ENCODE measurements at regions not wholly inside any gene's neighbourhood (a gene's known extent, or its start where the extent isn't known, plus 50 kb on each side); places are given as distances from the start of the nearest gene placed in this dataset.

GRCh38 chr1:193614275-193614674, 427.9 kb upstream of the B3GALT2 start:
- DNase-seq = no peak

DNA sequence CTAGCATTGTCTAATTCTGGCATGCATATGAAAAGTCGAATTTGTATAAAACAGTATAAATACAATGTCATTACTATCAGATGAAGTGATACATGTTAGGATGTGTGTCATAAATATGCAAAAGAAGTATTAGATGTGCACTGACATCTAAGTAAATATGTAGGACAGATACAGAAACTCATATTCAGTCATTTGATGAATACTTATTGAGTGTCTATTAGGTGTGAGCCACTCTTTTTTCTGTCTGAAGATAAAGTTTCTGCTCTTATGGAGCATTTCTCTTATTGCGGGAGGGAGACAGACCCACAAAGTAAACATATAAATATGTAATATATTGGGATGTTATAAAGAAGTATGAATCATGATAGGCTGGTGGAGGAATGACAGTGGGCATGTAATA, 426.6 kb upstream of the B3GALT2 start:
- DNase-seq = no peak

DNA sequence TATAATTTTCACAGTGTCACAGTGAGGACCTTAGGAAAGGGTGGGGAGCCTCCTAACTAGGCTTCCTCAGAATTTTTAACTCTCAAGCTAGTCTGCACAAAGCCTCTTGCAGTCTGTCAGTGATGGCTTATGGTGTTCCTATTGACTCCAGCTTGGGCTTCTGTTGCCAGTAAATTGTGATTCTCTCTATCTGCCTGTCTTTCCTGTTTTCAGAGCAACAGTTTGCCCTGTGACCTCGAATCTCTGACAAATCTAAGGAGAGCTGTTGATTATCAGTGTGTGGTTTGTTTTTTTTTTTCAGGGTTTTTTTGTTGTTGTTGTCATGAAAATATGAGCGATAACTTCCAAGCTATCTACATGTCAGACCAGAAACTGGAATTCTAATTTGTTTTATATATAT, 423.2 kb upstream of the B3GALT2 start:
- no peak for DNase-seq

GRCh38 chr1:193607787-193608186, 421.4 kb upstream of the B3GALT2 start:
- no peak for DNase-seq

- DNase-seq = no peak
Measured at GRCh38 chr1:193606035-193606434, 419.6 kb upstream of the B3GALT2 start.

DNA sequence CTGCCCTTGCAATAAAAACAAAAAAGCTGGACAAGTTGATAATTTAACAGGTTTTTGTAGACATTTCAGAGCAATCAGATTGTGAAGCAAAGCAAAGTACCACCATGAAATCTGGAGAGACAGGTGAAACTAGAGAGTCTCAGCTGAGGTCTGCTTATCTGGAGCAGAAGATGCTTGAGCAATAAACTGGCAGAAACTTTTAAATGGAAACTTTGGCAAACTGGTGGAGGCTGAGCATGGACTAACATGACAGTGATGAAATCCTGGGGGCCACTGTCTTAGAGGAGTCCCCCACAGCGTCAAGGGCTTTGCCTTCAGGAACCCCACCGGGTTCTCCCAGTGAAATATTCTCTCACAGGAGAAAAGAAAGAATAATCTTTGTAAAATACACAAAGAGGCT, 416.3 kb upstream of the B3GALT2 start:
- no peak for DNase-seq

DNA sequence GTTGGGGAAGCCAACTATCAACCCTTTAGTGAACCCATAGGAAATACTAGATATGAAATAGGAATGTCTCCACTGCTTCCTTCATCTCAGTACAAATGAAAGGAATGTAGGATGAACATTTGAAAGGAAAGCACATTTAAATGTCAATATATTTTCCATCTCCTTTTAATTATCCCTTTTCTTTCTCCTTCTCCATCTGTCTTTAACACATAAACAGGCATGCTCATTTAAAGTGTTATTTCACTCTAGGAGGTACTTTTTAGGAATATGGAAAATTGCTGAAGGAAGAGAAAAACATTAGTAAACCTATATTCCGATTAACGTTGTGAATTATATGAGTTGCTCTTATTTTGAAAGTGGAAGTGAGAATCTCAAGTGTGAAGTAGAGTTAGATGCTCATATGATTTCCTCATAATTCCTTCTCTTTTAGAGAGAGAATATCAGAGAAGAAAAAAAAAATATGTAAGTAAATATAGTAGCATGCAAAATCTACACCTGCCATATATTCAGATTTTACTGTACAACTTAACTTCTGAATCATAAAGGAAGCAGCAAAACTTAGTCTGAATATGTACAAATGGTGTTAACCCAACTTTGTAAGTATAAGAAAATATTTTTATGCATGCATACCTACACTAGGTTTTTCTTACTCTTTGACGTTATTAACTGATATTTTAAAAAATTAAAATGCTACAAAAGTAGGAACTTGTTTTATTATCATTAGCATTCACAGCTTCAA, 406.9 kb upstream of the B3GALT2 start:
- no peak for DNase-seq

- no peak for DNase-seq
Measured at GRCh38 chr1:193592317-193592716, 405.9 kb upstream of the B3GALT2 start.

DNA sequence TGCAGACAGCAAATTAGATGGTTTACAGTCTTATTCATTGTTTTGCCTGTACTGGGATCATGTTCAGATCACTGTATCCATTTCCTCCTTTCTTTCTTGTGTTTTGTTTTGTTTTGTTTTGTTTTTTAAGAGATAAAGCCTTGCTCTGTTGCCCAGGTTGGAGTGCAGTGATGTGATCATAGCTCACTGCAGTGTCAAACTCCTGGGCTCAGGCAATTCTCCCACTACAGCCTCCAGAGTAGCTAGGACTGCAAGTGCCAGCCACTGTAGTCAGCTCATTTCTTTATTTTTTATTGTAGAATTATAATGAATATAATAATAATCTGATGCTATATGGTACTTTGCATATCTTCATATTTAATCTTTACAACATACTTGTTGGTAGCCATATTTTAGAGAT, 403.7 kb upstream of the B3GALT2 start:
- DNase-seq = no peak

- DNase-seq = no peak
Measured at GRCh38 chr1:193589597-193590040, 403.2 kb upstream of the B3GALT2 start.

DNA sequence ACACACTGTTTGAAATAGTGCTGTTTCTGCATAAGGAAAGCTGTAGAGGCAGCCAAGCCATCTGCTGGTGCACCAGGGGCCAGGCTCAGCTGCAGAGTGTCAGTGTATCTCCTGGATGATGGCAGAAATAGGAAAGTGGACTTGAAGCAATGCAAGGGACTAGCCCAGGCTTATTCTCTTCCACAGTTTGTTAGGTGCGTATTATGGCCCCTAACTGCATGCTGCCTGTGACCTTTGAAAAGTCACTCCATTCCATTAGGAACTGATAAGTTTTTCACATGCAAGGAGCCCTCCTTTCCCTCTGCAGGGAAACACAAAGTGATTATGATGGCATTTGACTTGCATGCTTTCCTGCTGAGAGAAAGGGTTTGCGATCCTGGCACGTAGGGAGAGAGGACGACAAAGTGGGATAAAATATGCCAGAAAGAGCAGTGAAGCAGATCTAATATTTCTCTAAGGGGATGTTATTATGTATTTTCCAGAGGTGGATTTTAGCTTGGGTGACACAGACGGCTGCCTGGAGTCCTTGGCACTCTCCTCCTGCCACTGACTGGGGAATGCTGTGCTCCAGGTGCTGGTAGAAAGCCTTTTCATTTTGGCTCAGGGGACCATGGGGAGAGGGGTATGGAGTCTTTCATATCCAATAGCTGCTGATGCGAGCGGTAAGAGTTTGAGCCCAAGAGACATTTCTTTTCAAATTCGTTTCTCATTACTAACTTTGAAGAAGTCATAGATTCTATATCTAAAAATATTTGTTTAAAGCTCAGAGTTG, 402.1 kb upstream of the B3GALT2 start:
- no peak for DNase-seq

GRCh38 chr1:193584731-193585239, 398.4 kb upstream of the B3GALT2 start:
- no peak for DNase-seq

GRCh38 chr1:193581341-193581740, 394.9 kb upstream of the B3GALT2 start:
- DNase-seq = no peak

DNA sequence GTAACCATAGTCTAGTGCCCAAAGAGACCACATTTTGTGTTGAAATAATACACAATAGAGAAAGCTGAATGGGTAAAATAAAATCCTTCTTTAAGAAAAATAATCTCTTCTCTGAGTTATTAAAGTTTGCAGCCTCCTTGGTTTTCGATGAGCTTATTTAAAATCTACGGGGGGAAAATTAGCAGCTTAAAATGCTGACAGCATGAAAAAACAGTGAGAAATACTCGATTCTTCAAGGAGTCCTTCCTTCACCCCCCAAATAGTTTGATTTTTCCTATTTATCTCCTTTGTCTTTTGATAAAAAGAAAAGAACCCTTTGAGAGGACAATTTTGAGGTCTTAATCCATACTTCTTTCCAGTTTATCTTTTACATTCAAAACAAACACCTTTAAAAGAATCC, 394.0 kb upstream of the B3GALT2 start:
- DNase-seq = no peak

DNA sequence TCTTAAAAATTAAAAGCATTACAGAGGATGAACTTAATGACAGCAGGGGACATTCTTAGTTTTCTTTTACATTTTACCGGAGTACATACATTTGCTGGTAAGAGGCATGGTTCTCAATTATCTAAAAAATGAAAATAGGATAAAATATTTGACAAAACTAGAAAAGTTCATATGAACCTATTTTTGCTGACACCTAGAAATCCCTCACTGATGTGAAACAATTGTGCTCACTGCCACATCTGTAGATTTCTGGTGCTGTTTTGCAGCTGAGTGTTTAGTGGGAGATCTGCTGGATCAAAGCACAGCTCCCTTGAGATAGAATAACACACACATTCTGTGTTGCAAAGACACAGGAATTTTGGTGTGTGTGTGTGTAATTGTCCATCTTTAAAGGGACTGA, 392.9 kb upstream of the B3GALT2 start:
- no peak for DNase-seq

GRCh38 chr1:193574913-193575312, 388.5 kb upstream of the B3GALT2 start:
- no peak for DNase-seq

- no peak for DNase-seq
Measured at GRCh38 chr1:193569983-193570269, 383.5 kb upstream of the B3GALT2 start.

GRCh38 chr1:193569096-193569982, 382.9 kb upstream of the B3GALT2 start:
- no peak for DNase-seq

DNA sequence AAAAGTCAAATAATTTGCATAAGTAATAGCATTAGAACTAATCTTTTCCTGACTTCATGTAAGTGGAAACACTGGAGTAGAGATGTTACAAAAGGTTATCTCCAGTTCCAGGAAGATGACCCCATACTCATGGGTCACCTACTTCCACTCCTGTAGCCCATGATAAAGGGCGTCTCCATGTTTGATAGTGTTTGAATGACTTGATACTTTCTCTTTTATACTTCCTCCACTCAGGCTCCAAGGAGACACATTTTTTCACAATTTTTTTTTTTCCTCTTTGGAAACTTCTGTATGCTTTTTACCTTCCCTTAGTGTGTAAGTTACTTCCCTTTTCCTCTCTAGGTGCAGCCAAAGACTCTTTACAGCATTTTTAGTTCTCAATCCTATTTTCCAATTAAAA, 382.1 kb upstream of the B3GALT2 start:
- no peak for DNase-seq

- DNase-seq = no peak
Measured at GRCh38 chr1:193567937-193568336, 381.5 kb upstream of the B3GALT2 start.

DNA sequence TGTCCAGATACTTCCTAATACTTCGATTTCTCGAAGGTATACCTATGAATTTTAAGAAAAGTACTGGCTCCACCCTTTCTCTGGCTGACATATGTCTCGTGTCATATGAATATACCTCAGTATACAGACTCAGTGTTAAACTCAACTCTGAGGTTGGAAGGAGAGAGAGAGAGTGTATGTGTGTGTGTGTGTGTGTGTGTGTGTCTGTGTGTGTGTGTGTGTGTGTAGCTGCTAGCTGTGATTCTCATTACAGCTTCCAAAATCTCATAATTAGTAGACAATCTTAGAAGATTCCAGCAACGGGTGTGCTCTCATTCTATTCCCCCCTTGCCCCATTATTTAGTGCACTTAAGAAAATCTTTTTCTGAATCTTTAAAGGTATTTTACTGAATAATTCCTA, 380.3 kb upstream of the B3GALT2 start:
- DNase-seq = no peak

- DNase-seq = no peak
Measured at GRCh38 chr1:193565971-193566577, 379.7 kb upstream of the B3GALT2 start.

DNA sequence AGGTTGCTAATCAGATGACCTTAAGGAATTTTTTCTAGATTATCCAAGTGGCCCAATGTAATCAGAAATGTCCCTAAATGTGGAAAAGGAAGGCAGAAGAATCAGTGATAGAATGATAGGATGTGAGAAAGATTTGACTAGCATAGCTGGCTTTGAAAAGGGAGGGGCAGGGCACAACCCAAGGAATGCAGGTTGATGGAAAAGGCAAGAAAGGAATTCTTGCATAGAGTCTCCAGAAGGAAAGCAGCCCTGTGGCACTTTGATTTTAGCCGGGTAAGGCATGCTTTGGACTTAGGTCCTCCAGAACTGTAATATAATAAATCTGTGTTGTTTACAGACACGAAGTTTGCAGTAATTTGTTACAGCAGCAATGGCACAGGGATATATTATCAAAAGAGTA, 375.7 kb upstream of the B3GALT2 start:
- DNase-seq = no peak
